ENCODE measurements at regions not wholly inside any gene's neighbourhood (a gene's known extent, or its start where the extent isn't known, plus 50 kb on each side); places are given as distances from the start of the nearest gene placed in this dataset.

DNA sequence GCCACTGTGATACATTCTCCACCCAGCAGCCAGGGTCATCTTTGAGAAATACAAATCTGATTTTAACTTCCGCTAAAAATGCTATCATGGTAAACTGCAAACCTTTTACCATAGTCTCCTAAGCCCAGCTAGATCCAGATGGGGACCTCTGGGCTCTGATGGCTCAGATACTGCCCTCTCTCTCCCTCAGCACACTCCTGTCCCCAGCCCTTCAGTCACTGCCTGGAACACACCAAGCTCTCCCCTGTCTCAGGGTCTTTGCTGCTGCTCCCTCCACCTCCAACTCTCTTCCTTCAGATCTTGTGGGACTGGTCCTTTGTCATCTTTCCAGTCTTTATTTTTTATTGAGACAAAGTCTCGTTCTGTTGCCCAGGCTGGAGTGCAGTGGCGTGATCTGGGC is 65.1 kb downstream of the SPRY4 start:
- WGBS (ENCODE audit: low lambda C conversion rate): 82% methylated on average over 3 of the region's 3 CpGs
- no peak overlapping the region for H3K4me2 ChIP-seq
- H3K9me2 ChIP-seq: no peaks in the 10 kb centered on the region
- no peaks in the 10 kb centered on the region for H3K27me3 ChIP-seq (ENCODE audit: insufficient read depth)
- H4K20me1 ChIP-seq (ENCODE audit: insufficient read depth): no peaks in the 10 kb centered on the region
- POLR2A ChIA-PET: interaction anchor here (0.8 to 0.9 kb wide), 2 partner anchors 11 to 56 kb away, joined by 3 read pairs; no protein-coding TSS in a partner anchor
- TF ChIP-seq EZH2phosphoT487 (IDR thresholded peaks at IDR 0.05; ENCODE audit: borderline replicate concordance, low read depth) (no peak), FOXM1 (IDR thresholded peaks at IDR 0.05; ENCODE audit: low read depth) (no peak), RCOR1 (IDR thresholded peaks at IDR 0.05; ENCODE audit: low read length) (no peak), POLR2AphosphoS5 (IDR thresholded peaks at IDR 0.05; ENCODE audit: low read depth, low read length) (no peak)
- no peaks in the 10 kb centered on the region for H3K79me2 ChIP-seq (ENCODE audit: insufficient read depth)
- H3F3A ChIP-seq (replicated peaks; ENCODE audit: insufficient read depth): no peaks in the 10 kb centered on the region
- no peak overlapping the region for H3K9ac ChIP-seq
- H2AFZ ChIP-seq (ENCODE audit: low read depth): no peak overlapping the region
- no peaks in the 10 kb centered on the region for H3K36me3 ChIP-seq (replicated peaks in 1 of 2; ENCODE audit: control insufficient read depth in 1 of 2, insufficient read depth in 2 of 2, low read length in 1 of 2)
- CTCF ChIA-PET: interaction anchor here (1.1 kb wide), 1 partner anchor 21 kb away, joined by 3 read pairs; no protein-coding TSS in a partner anchor
- H3K27ac ChIP-seq (ENCODE audit: low read depth in 2 of 2, low read length in 1 of 2): no peak overlapping the region
- no peaks in the 10 kb centered on the region for H3K9me3 ChIP-seq
- no peaks in the 10 kb centered on the region; a peak in 1 of 4 replicates for H3K4me1 ChIP-seq (ENCODE audit: control insufficient read depth in 1 of 2, insufficient read depth in 2 of 2, low read depth in 1 of 2, low read length in 1 of 2)
- no peak overlapping the region for H3K4me3 ChIP-seq (ENCODE audit: low read depth in 2 of 2, low read length in 1 of 2)
- no peak for DNase-seq

DNA sequence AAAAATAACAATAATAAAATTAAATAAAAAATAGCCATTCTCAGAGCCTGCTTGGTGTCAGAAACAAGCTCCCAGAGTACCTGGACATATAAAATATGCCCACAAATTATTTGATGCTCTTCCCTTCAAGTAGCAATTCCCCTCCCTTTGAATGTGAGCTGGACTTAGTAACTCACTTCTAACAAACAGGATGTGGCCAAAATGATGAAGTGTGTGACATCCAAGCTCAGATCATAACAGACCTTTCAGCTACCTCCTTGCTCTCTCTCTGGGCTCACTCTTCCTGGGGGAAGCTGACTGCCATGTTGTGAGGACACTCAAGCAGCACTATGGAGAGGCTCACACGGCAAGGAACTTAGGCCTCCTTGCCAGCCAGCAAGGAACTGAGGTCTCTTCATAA is 69.0 kb downstream of the SPRY4 start:
- Histone ChIP-seq H3K4me3 (ENCODE audit: low read depth in 2 of 2, low read length in 1 of 2) (no peak overlapping the region), H3K9ac (no peak overlapping the region), H3F3A (replicated peaks; ENCODE audit: insufficient read depth) (peaks cover 13% of the 10 kb centered on the region), H3K9me2 (no peaks in the 10 kb centered on the region), H3K27me3 (ENCODE audit: insufficient read depth) (no peaks in the 10 kb centered on the region), H3K4me1 (ENCODE audit: control insufficient read depth in 1 of 2, insufficient read depth in 2 of 2, low read depth in 1 of 2, low read length in 1 of 2) (no peaks in the 10 kb centered on the region; a peak in 1 of 4 replicates), H3K27ac (ENCODE audit: low read depth in 2 of 2, low read length in 1 of 2) (no peak overlapping the region), H3K36me3 (replicated peaks in 1 of 2; ENCODE audit: control insufficient read depth in 1 of 2, insufficient read depth in 2 of 2, low read length in 1 of 2) (no peaks in the 10 kb centered on the region), H2AFZ (ENCODE audit: low read depth) (no peak overlapping the region), H4K20me1 (ENCODE audit: insufficient read depth) (no peaks in the 10 kb centered on the region), H3K4me2 (no peak overlapping the region), H3K9me3 (no peaks in the 10 kb centered on the region), H3K79me2 (ENCODE audit: insufficient read depth) (no peaks in the 10 kb centered on the region)
- ChIA-PET POLR2A (no interaction called here), CTCF (interaction anchor here (0.7 to 1.0 kb wide), 2 partner anchors 13 to 1039 kb away, joined by 3 read pairs; no protein-coding TSS in a partner anchor)
- DNase-seq: no peak
- TF ChIP-seq USF2 (IDR thresholded peaks at IDR 0.05; ENCODE audit: borderline replicate concordance, low read depth, low read length): no peak
- no peak for TF ChIP-seq USF1 (IDR thresholded peaks at IDR 0.05; ENCODE audit: borderline replicate concordance, low read depth)
- TF ChIP-seq JUND (IDR thresholded peaks at IDR 0.05): no peak
- TF ChIP-seq, protein P1, sequence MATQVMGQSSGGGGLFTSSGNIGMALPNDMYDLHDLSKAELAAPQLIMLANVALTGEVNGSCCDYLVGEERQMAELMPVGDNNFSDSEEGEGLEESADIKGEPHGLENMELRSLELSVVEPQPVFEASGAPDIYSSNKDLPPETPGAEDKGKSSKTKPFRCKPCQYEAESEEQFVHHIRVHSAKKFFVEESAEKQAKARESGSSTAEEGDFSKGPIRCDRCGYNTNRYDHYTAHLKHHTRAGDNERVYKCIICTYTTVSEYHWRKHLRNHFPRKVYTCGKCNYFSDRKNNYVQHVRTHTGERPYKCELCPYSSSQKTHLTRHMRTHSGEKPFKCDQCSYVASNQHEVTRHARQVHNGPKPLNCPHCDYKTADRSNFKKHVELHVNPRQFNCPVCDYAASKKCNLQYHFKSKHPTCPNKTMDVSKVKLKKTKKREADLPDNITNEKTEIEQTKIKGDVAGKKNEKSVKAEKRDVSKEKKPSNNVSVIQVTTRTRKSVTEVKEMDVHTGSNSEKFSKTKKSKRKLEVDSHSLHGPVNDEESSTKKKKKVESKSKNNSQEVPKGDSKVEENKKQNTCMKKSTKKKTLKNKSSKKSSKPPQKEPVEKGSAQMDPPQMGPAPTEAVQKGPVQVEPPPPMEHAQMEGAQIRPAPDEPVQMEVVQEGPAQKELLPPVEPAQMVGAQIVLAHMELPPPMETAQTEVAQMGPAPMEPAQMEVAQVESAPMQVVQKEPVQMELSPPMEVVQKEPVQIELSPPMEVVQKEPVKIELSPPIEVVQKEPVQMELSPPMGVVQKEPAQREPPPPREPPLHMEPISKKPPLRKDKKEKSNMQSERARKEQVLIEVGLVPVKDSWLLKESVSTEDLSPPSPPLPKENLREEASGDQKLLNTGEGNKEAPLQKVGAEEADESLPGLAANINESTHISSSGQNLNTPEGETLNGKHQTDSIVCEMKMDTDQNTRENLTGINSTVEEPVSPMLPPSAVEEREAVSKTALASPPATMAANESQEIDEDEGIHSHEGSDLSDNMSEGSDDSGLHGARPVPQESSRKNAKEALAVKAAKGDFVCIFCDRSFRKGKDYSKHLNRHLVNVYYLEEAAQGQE (IDR thresholded peaks at IDR 0.05; ENCODE audit: low read depth, low read length): no peak
- no peak for TF ChIP-seq NFIC (IDR thresholded peaks at IDR 0.05; ENCODE audit: borderline replicate concordance)
- no peak for TF ChIP-seq RXRA (IDR thresholded peaks at IDR 0.05; ENCODE audit: borderline replicate concordance, low read depth)
- TF ChIP-seq, protein P2, sequence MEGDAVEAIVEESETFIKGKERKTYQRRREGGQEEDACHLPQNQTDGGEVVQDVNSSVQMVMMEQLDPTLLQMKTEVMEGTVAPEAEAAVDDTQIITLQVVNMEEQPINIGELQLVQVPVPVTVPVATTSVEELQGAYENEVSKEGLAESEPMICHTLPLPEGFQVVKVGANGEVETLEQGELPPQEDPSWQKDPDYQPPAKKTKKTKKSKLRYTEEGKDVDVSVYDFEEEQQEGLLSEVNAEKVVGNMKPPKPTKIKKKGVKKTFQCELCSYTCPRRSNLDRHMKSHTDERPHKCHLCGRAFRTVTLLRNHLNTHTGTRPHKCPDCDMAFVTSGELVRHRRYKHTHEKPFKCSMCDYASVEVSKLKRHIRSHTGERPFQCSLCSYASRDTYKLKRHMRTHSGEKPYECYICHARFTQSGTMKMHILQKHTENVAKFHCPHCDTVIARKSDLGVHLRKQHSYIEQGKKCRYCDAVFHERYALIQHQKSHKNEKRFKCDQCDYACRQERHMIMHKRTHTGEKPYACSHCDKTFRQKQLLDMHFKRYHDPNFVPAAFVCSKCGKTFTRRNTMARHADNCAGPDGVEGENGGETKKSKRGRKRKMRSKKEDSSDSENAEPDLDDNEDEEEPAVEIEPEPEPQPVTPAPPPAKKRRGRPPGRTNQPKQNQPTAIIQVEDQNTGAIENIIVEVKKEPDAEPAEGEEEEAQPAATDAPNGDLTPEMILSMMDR (IDR thresholded peaks at IDR 0.05): no peak
- TF ChIP-seq, protein P3, sequence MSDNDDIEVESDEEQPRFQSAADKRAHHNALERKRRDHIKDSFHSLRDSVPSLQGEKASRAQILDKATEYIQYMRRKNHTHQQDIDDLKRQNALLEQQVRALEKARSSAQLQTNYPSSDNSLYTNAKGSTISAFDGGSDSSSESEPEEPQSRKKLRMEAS (IDR thresholded peaks at IDR 0.05; ENCODE audit: low read depth): no peak
- TF ChIP-seq MXI1 (IDR thresholded peaks at IDR 0.05; ENCODE audit: low read depth, low read length): no peak
- no peak for TF ChIP-seq TEAD4 (IDR thresholded peaks at IDR 0.05; ENCODE audit: borderline replicate concordance, insufficient read depth)
- no peak for TF ChIP-seq GATA2 (CRISPR knock-in tag; IDR thresholded peaks at IDR 0.05)
- TF ChIP-seq EP300 (IDR thresholded peaks at IDR 0.05; ENCODE audit: borderline replicate concordance in 1 of 2, low read depth in 1 of 2, low read length in 1 of 2): no peak
- no peak for TF ChIP-seq MEF2A (IDR thresholded peaks at IDR 0.05; ENCODE audit: borderline replicate concordance, low read depth)
- no peak for TF ChIP-seq ELF1 (IDR thresholded peaks at IDR 0.05)
- no peak for TF ChIP-seq YY1 (IDR thresholded peaks at IDR 0.05; ENCODE audit: low read depth)
- TF ChIP-seq SMC3 (IDR thresholded peaks at IDR 0.05; ENCODE audit: low read depth, low read length): no peak
- no peak for TF ChIP-seq GABPA (IDR thresholded peaks at IDR 0.05; ENCODE audit: low read depth)
- TF ChIP-seq, protein P4, sequence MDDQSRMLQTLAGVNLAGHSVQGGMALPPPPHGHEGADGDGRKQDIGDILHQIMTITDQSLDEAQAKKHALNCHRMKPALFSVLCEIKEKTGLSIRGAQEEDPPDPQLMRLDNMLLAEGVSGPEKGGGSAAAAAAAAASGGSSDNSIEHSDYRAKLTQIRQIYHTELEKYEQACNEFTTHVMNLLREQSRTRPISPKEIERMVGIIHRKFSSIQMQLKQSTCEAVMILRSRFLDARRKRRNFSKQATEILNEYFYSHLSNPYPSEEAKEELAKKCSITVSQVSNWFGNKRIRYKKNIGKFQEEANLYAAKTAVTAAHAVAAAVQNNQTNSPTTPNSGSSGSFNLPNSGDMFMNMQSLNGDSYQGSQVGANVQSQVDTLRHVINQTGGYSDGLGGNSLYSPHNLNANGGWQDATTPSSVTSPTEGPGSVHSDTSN (IDR thresholded peaks at IDR 0.05): no peak
- WGBS (ENCODE audit: low lambda C conversion rate): 100% methylated on average over 1 of the region's 1 CpG

All from SK-N-SH (cell line).